Calu3 (cell line): ENCODE measurements at regions not wholly inside any gene's neighbourhood (a gene's known extent, or its start where the extent isn't known, plus 50 kb on each side); places are given as distances from the start of the nearest gene placed in this dataset.
"Not testable (repeated sequence)": the region's sequence is repeated elsewhere in the genome, so short reads cannot be mapped to it uniquely, and the experiment has no call there.

Experiments
- BruUV-seq: library from RNA; stranded (reverse); fragments of 400-500 nt; replicated peaks from 2 replicates; lab custom pipeline; 2021; lab: Mats Ljungman, UMichigan
- CTCF ChIA-PET: fragments of 300-600 bp; sonication (Branson Sonifier 250); formaldehyde crosslinking; loops from one replicate; lab custom pipeline; 2022; ENCODE audit warnings: antibody characterized with exemption; lab: Charles Lee
- DNase-seq: peaks from one replicate; pipeline ENCODE4 v3.0.0; 2022
- H3K27ac Mint-ChIP-seq: one replicate; pipeline ENCODE4 v1.8.0; 2022; ENCODE audit warnings: mixed read lengths; ENCODE audit not compliant: unreplicated experiment
- H3K27me3 Mint-ChIP-seq: one replicate; pipeline ENCODE4 v1.8.0; 2022; ENCODE audit warnings: mixed read lengths; ENCODE audit not compliant: unreplicated experiment
- H3K36me3 Mint-ChIP-seq: one replicate; pipeline ENCODE4 v1.8.0; 2022; ENCODE audit warnings: mild to moderate bottlenecking, moderate library complexity, mixed read lengths; ENCODE audit not compliant: insufficient read depth, unreplicated experiment
- H3K4me1 Mint-ChIP-seq: one replicate; pipeline ENCODE4 v1.8.0; 2022; ENCODE audit warnings: mild to moderate bottlenecking, low read depth, mixed read lengths; ENCODE audit not compliant: unreplicated experiment
- H3K4me3 Mint-ChIP-seq: one replicate; pipeline ENCODE4 v1.8.0; 2022; ENCODE audit warnings: mild to moderate bottlenecking, low read depth, moderate library complexity, mixed read lengths; ENCODE audit not compliant: unreplicated experiment
- H3K9me3 Mint-ChIP-seq: one replicate; pipeline ENCODE4 v1.8.0; 2022; ENCODE audit warnings: low read depth, mixed read lengths; ENCODE audit not compliant: unreplicated experiment
- intact Hi-C: fragments of 100-400 bp; cut with micrococcal nuclease; formaldehyde crosslinking; loops from one replicate; pipeline ENCODE4 v1.10.0; 2022; ENCODE audit not compliant: unreplicated experiment
- TF ChIP-seq, protein P1 (sequence below): fragments of 200-600 bp; IDR thresholded peaks from one replicate; pipeline ENCODE4 v1.8.0; 2022; ENCODE audit warnings: antibody characterized with exemption; ENCODE audit not compliant: unreplicated experiment

DNA sequence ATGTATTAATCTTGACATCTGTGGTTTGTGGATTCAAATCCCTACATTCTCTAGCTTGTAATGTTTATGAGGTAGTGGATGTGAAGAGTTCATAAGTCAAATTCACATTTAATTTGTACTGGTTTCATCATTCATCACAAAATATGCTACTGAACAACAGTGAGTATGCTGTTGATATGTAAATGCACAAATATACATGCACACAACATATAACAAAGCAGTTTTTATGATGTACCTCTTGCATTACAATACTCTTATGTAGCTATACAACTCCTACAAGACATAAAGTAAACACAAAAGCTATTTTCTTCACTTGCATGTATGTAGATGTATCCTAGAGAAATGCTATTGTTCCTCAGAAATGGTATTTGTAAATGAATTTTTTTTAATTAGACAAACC lies 111.0 kb upstream of the ANTXRL start:
- Mint-ChIP-seq H3K27ac (no peak overlapping the region), H3K4me3 (no peak overlapping the region), H3K27me3 (peaks cover 26% of the 10 kb centered on the region), H3K9me3 (peaks cover under 1% of the 10 kb centered on the region), H3K36me3 (no peaks in the 10 kb centered on the region), H3K4me1 (no peaks in the 10 kb centered on the region)
- intact Hi-C loops: no loop called here
- CTCF ChIA-PET: no interaction called here
- TF ChIP-seq, protein P1, sequence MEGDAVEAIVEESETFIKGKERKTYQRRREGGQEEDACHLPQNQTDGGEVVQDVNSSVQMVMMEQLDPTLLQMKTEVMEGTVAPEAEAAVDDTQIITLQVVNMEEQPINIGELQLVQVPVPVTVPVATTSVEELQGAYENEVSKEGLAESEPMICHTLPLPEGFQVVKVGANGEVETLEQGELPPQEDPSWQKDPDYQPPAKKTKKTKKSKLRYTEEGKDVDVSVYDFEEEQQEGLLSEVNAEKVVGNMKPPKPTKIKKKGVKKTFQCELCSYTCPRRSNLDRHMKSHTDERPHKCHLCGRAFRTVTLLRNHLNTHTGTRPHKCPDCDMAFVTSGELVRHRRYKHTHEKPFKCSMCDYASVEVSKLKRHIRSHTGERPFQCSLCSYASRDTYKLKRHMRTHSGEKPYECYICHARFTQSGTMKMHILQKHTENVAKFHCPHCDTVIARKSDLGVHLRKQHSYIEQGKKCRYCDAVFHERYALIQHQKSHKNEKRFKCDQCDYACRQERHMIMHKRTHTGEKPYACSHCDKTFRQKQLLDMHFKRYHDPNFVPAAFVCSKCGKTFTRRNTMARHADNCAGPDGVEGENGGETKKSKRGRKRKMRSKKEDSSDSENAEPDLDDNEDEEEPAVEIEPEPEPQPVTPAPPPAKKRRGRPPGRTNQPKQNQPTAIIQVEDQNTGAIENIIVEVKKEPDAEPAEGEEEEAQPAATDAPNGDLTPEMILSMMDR: no peak
- BruUV-seq: no TSS peak
- DNase-seq: no peak

DNA sequence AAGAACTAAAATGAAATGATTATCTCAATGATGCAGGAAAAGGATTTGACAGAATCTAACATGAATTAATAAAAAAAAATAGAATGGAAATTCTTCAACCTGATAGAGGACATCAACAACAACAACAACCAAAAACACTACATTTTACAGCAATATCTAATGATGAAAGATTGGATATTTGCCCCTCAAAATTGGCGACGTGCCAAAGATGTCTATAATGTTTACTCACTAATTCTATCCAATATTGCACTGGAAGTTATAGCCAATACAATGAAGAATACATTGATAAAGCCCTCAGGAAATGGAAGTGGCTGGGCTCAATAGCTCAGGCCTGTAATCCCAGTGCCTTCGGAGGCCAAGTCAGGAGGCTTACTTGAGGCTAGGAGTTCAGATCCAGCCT lies 99.4 kb upstream of the ANTXRL start:
- H3K4me1 Mint-ChIP-seq, intact Hi-C loops, H3K9me3 Mint-ChIP-seq, H3K4me3 Mint-ChIP-seq, BruUV-seq, CTCF ChIA-PET, H3K36me3 Mint-ChIP-seq, DNase-seq, H3K27ac Mint-ChIP-seq: not testable (repeated sequence)
- peaks cover 12% of the 10 kb centered on the region for H3K27me3 Mint-ChIP-seq

DNA sequence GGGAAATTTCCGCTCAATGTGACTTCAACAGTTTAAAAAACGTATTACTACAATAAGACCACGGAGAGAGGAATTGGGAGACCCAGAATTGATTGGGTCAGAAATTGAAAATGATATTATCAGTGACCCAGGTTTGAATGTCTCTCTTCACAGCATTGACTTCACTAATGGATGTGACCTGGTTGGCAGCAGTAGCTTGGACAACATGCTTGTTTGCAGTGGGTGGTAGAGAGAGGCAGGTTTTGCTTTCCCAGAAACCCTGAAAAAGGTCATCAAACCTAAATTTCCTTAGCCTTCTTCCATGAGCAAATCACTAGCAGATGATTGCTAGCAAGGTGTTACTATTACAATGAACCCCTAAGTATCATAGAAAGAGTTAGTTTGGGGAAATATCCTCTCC lies 89.7 kb upstream of the ANTXRL start:
- DNase-seq: no peak
- Mint-ChIP-seq H3K4me3 (no peak overlapping the region), H3K4me1 (no peaks in the 10 kb centered on the region), H3K9me3 (no peaks in the 10 kb centered on the region), H3K27me3 (peaks cover 14% of the 10 kb centered on the region), H3K27ac (no peak overlapping the region), H3K36me3 (no peaks in the 10 kb centered on the region)
- no TSS peak for BruUV-seq
- TF ChIP-seq, protein P1: no peak
- CTCF ChIA-PET: no interaction called here
- intact Hi-C loops: no loop called here

DNA sequence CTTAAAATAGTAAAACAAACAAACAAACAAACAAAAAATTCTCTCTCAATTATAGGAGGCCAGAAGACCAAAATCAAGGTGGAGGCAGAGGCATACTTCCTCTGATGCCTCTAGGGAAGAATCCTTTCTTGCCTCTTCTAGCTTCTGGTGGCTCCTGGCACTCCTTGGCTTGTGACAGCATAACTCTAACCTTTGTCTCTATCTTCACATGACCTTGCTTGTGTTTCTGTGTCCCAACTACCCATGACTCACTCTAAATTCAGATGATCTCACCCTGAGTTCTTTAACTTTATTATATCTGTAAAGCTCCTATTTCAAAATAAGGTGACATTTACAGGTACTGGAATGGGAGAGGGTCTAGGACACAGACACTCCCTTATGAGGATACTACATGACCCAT lies 88.3 kb upstream of the ANTXRL start:
- CTCF ChIA-PET: no interaction called here
- TF ChIP-seq, protein P1: no peak
- intact Hi-C loops: no loop called here
- Mint-ChIP-seq H3K27me3 (peaks cover 23% of the 10 kb centered on the region), H3K4me3 (no peak overlapping the region), H3K36me3 (no peaks in the 10 kb centered on the region), H3K27ac (no peak overlapping the region), H3K4me1 (no peaks in the 10 kb centered on the region), H3K9me3 (no peaks in the 10 kb centered on the region)
- BruUV-seq: no TSS peak
- DNase-seq: no peak

DNA sequence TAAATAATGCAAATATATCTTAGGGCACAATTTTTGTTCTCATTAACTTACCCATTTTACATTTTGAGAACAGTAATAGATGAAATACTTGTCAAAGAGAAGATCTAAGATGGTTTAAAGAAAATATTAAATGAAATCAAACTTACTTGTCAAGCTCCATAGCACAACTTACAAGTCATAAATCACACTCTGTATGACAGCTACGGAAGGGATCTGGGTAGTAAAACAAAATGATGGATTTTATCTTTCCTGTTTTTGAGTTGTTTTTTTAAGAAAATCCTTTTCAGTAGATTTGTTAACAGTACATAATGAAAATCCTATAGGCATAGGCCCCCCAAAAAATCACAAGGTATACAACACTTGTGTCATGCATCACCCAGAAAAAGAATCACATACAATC lies 84.4 kb upstream of the ANTXRL start:
- not testable (repeated sequence) for H3K4me1 Mint-ChIP-seq, BruUV-seq, H3K4me3 Mint-ChIP-seq

DNA sequence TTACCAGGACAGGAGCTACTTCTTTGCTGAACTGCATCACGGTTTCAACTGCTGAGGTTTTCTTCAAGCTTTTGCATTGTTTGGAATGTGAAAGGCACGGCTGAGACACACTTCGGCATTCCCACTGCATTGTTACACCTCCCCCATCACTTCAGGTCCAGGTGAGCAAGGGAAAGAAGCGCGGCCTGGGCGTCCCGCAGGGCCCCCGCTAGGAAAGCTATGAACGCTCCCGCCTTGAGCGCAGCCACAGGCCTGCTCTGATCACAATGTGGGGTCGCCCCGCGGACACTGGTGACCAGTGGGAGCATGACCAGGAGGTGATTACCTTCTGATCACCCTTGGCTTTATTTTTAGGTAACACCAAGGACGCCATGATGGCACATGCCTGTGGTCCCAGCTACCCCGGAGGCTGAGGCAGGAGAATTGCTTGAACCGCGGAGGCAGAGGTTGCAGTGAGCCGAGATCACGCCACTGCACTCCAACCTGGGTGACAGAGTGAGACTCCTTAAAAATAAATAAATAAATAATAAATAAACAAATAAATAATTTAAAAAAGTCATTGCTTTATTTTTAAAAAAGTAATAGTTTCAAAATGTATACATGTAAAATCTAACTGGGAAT lies 82.2 kb upstream of the ANTXRL start:
- H3K4me3 Mint-ChIP-seq, CTCF ChIA-PET, H3K9me3 Mint-ChIP-seq, H3K4me1 Mint-ChIP-seq, H3K36me3 Mint-ChIP-seq, DNase-seq, H3K27ac Mint-ChIP-seq, intact Hi-C loops, BruUV-seq: not testable (repeated sequence)
- H3K27me3 Mint-ChIP-seq: peaks cover 14% of the 10 kb centered on the region

More for the DNA sequence above, 84.4 kb upstream of the ANTXRL start:
- H3K27ac Mint-ChIP-seq, DNase-seq, H3K36me3 Mint-ChIP-seq, intact Hi-C loops, H3K9me3 Mint-ChIP-seq: not testable (repeated sequence)
- CTCF ChIA-PET: interaction anchor here (2.1 kb wide), 1 partner anchor 22 kb away, joined by 6 read pairs; no protein-coding TSS in a partner anchor
- H3K27me3 Mint-ChIP-seq: peaks cover 14% of the 10 kb centered on the region

DNA sequence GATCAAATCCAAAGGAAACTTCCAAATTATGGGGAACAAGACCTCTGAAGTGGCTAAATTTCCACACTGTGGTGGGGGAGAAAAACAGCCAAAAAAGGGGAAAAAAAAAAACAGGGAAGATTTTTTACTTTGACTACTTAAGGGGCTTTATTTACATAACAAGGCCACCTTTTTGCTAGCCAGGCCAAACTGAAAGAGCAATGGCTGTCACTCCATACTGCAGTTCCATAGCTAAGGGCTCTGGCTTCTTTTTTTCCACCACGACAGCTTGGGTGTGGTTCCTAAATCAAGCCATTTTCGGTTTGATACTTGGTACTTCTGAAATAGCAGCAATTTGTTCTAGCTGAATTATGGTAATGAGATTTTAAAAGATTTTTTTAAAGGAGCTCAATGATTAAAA lies 76.4 kb upstream of the ANTXRL start:
- H3K4me3 Mint-ChIP-seq, H3K4me1 Mint-ChIP-seq, H3K36me3 Mint-ChIP-seq, H3K9me3 Mint-ChIP-seq, H3K27me3 Mint-ChIP-seq, BruUV-seq, CTCF ChIA-PET, intact Hi-C loops, H3K27ac Mint-ChIP-seq, DNase-seq: not testable (repeated sequence)
